Karpas-422 (cell line): ENCODE measurements at regions not wholly inside any gene's neighbourhood (a gene's known extent, or its start where the extent isn't known, plus 50 kb on each side); places are given as distances from the start of the nearest gene placed in this dataset.

ENCODE experiments used
- DNase-seq: peaks from one replicate; pipeline ENCODE4 v3.0.0-alpha.2; 2015
- H2AFZ ChIP-seq: fragments of 200-600 bp; sonication (generic); 2 replicates; pipeline ENCODE4 v1.6.1; 2014; ENCODE audit warnings: antibody characterized with exemption, low read length, mixed read lengths
- H3K27ac ChIP-seq: fragments of 200-600 bp; sonication (generic); 2 replicates; pipeline ENCODE4 v1.5.1; 2014; ENCODE audit warnings: mild to moderate bottlenecking, low read length, moderate library complexity
- H3K27me3 ChIP-seq: fragments of 200-600 bp; sonication (generic); 2 replicates; pipeline ENCODE4 v1.6.1; 2014; ENCODE audit warnings: low read length, mixed read lengths
- H3K36me3 ChIP-seq: fragments of 200-600 bp; sonication (generic); 2 replicates; pipeline ENCODE4 v1.6.1; 2014; ENCODE audit warnings: low read length, mixed read lengths; ENCODE audit not compliant: insufficient read depth
- H3K4me1 ChIP-seq: fragments of 200-600 bp; sonication (generic); 2 replicates; pipeline ENCODE4 v1.6.1; 2014; ENCODE audit warnings: mild to moderate bottlenecking, low read length, mixed read lengths
- H3K4me2 ChIP-seq: fragments of 200-600 bp; sonication (generic); 2 replicates; pipeline ENCODE4 v1.6.1; 2014; ENCODE audit warnings: low read length, low read depth, mild to moderate bottlenecking; ENCODE audit not compliant: poor library complexity, severe bottlenecking
- H3K4me3 ChIP-seq: fragments of 200-600 bp; sonication (generic); 2 replicates; pipeline ENCODE4 v1.5.1; 2014; ENCODE audit warnings: mild to moderate bottlenecking, antibody characterized with exemption, low read length, mixed read lengths
- H3K79me2 ChIP-seq: fragments of 200-600 bp; sonication (generic); 2 replicates; pipeline ENCODE4 v1.6.1; 2014; ENCODE audit warnings: mild to moderate bottlenecking, low read length, mixed read lengths
- H3K9ac ChIP-seq: fragments of 200-600 bp; sonication (generic); 2 replicates; pipeline ENCODE4 v1.6.0; 2014; ENCODE audit warnings: low read length
- H3K9me2 ChIP-seq: fragments of 200-600 bp; sonication (generic), shearing (Covaris generic); replicated peaks from 2 replicates; pipeline ENCODE4 v1.6.0; 2014; ENCODE audit warnings: mild to moderate bottlenecking, low read length, moderate library complexity; ENCODE audit not compliant: insufficient read depth
- H3K9me3 ChIP-seq: fragments of 300-700, 200-600 bp; sonication (generic); 2 replicates; pipeline ENCODE4 v1.6.1; 2014; ENCODE audit warnings: low read length, mixed read lengths
- H4K20me1 ChIP-seq: fragments of 200-600 bp; sonication (generic); 2 replicates; pipeline ENCODE4 v1.6.1; 2014; ENCODE audit warnings: mild to moderate bottlenecking, antibody characterized with exemption, low read length, low read depth; ENCODE audit not compliant: insufficient read depth

GRCh38 chr20:39641423-39641822 lies 679.3 kb downstream of the DHX35 start:
- H3K4me1 ChIP-seq: peaks cover 6% of the 10 kb centered on the region
- no peaks in the 10 kb centered on the region for H3K9me3 ChIP-seq
- H3K4me3 ChIP-seq: no peak overlapping the region
- H3K36me3 ChIP-seq: no peaks in the 10 kb centered on the region
- no peaks in the 10 kb centered on the region for H4K20me1 ChIP-seq
- no peaks in the 10 kb centered on the region for H3K27me3 ChIP-seq
- H3K4me2 ChIP-seq: no peak overlapping the region
- no peak overlapping the region for H3K27ac ChIP-seq
- H3K79me2 ChIP-seq: no peaks in the 10 kb centered on the region
- DNase-seq: no peak
- H3K9ac ChIP-seq: no peak overlapping the region
- H3K9me2 ChIP-seq: no peaks in the 10 kb centered on the region
- H2AFZ ChIP-seq: no peak overlapping the region

DNA sequence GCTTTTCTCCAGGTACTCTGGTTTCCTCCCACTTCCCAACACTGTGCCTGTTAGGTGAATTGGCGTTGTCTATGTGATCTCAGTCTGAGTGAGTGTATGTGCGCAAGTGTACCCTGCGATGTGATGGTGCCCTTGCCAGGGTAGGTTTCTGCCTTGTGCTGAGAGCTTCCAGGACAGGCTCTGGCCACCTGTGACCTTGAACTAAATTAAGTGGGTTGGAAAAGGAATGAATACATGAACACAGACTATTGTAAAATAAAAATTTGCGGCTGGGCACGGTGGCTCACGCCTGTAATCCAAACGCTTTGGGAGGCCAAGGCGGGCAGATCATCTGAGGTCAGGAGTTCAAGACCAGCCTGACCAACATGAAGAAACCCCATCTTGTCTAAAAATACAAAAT lies 678.0 kb downstream of the DHX35 start:
- Histone ChIP-seq H3K36me3 (no peaks in the 10 kb centered on the region), H3K4me1 (peaks cover 4% of the 10 kb centered on the region; the same call in 1 of the 2 replicates), H3K27me3 (no peaks in the 10 kb centered on the region), H3K9me3 (no peaks in the 10 kb centered on the region), H3K4me3 (no peak overlapping the region), H2AFZ (no peak overlapping the region), H3K27ac (no peak overlapping the region), H3K9me2 (no peaks in the 10 kb centered on the region), H3K4me2 (no peak overlapping the region), H3K79me2 (no peaks in the 10 kb centered on the region), H4K20me1 (no peaks in the 10 kb centered on the region), H3K9ac (no peak overlapping the region)
- no peak for DNase-seq

DNA sequence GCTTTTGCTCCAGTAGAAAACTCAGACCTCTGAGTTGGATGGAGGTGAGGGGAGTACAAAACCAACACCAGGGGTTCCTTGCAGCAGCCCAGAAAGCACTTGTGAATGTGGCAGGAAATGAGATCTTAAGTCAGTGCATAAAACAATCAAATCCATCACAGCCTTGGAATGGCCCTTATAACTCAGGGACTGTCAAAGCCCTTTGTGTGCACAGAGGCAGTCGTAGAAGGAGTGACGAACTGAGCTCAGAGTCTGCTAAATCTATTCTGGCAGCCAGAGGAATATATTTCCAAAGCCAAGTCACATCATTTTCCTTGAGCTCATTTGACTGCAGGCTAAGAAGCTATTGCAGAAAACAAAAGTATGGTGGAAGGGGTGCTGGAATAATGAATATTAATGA lies 676.6 kb downstream of the DHX35 start:
- no peaks in the 10 kb centered on the region for H3K9me3 ChIP-seq
- H3K4me3 ChIP-seq: no peak overlapping the region
- DNase-seq: no peak

GRCh38 chr20:39633689-39634088 lies 671.5 kb downstream of the DHX35 start:
- no peaks in the 10 kb centered on the region for H3K9me3 ChIP-seq
- H3K9me2 ChIP-seq: no peaks in the 10 kb centered on the region
- H3K27ac ChIP-seq: no peak overlapping the region
- H3K4me3 ChIP-seq: no peak overlapping the region
- no peaks in the 10 kb centered on the region for H4K20me1 ChIP-seq
- H3K4me1 ChIP-seq: no peaks in the 10 kb centered on the region
- no peaks in the 10 kb centered on the region for H3K36me3 ChIP-seq
- DNase-seq: no peak
- H3K27me3 ChIP-seq: no peaks in the 10 kb centered on the region
- no peak overlapping the region for H3K4me2 ChIP-seq
- H3K9ac ChIP-seq: no peak overlapping the region
- H3K79me2 ChIP-seq: no peaks in the 10 kb centered on the region
- H2AFZ ChIP-seq: no peak overlapping the region

More for the DNA sequence above, 676.6 kb downstream of the DHX35 start:
- no peaks in the 10 kb centered on the region for H3K9me2 ChIP-seq
- peaks cover 4% of the 10 kb centered on the region; the same call in 1 of the 2 replicates for H3K4me1 ChIP-seq
- no peaks in the 10 kb centered on the region for H4K20me1 ChIP-seq
- H3K27me3 ChIP-seq: no peaks in the 10 kb centered on the region
- no peak overlapping the region for H3K9ac ChIP-seq
- H3K79me2 ChIP-seq: no peaks in the 10 kb centered on the region
- no peak overlapping the region for H2AFZ ChIP-seq
- H3K27ac ChIP-seq: no peak overlapping the region
- no peak overlapping the region for H3K4me2 ChIP-seq
- no peaks in the 10 kb centered on the region for H3K36me3 ChIP-seq

DNA sequence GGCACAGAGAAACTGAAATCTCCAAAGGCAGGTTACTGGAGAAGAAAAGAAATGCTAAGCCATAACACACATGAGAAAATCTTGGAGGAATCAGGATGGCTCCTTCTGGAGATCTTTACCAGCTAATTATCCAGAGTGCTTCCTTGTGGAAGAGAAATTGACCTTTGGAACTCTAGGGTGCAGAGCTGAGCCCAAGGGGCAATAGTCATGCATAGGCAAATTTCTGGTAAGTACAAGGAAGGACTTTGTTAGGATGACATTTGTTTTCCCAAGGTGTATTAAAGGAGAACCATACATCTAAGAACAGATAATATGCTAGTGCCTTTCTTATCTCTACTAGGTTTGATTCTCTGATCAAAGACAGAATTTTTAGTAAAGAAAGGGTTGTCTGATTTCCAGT lies 670.6 kb downstream of the DHX35 start:
- H3K9me2 ChIP-seq: no peaks in the 10 kb centered on the region
- no peak overlapping the region for H2AFZ ChIP-seq
- no peak overlapping the region for H3K4me3 ChIP-seq
- no peak overlapping the region for H3K27ac ChIP-seq
- no peaks in the 10 kb centered on the region for H3K4me1 ChIP-seq
- no peaks in the 10 kb centered on the region for H4K20me1 ChIP-seq
- H3K36me3 ChIP-seq: no peaks in the 10 kb centered on the region
- no peaks in the 10 kb centered on the region for H3K9me3 ChIP-seq
- no peak overlapping the region for H3K4me2 ChIP-seq
- H3K9ac ChIP-seq: no peak overlapping the region
- DNase-seq: no peak
- no peaks in the 10 kb centered on the region for H3K27me3 ChIP-seq
- no peaks in the 10 kb centered on the region for H3K79me2 ChIP-seq

DNA sequence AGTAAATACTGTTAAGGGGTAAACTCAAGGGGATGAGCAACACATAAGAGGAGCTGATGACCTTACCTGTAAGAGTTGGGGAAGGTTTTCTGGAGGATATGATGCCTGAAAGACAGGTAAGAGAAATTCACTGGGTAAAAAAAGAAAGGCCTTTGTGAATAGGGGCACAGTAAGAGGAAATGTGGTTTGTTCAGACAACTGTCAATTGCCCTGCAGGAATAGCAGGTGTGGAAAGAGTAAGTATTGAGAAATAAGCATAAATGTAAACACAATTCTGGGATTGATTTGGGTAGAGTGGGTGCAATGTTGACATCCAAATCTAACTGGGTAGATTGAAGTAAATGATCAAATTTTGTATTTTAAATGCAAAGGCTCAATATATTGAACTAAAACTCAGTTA lies 670.0 kb downstream of the DHX35 start:
- no peaks in the 10 kb centered on the region for H3K4me1 ChIP-seq
- no peak overlapping the region for H3K27ac ChIP-seq
- no peaks in the 10 kb centered on the region for H3K79me2 ChIP-seq
- H3K4me2 ChIP-seq: no peak overlapping the region
- H2AFZ ChIP-seq: no peak overlapping the region
- no peaks in the 10 kb centered on the region for H3K9me2 ChIP-seq
- no peak overlapping the region for H3K9ac ChIP-seq
- no peaks in the 10 kb centered on the region for H4K20me1 ChIP-seq
- H3K9me3 ChIP-seq: no peaks in the 10 kb centered on the region
- no peak overlapping the region for H3K4me3 ChIP-seq
- no peak for DNase-seq
- no peaks in the 10 kb centered on the region for H3K36me3 ChIP-seq
- H3K27me3 ChIP-seq: no peaks in the 10 kb centered on the region

DNA sequence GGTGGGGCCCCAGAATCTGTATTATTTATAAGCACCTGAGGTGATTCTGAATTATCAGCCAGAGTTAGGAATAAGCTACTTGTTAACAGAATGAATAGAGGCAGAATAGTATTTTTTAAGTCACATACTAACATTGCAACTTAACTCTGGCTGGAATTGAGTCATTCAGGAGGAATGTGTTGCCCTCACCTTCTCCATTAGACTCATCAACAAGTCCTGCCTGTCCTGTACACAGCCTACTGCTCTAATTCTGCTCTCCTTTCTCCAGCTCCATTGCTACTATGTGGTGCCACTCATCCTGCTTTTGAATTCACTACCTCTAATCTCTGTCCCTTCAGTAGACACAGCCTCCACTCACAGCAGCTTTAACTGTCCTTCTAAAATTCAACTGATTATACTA lies 669.4 kb downstream of the DHX35 start:
- Histone ChIP-seq H3K9me2 (no peaks in the 10 kb centered on the region), H3K27ac (no peak overlapping the region), H3K4me3 (no peak overlapping the region), H3K79me2 (no peaks in the 10 kb centered on the region), H2AFZ (no peak overlapping the region), H3K4me1 (no peaks in the 10 kb centered on the region), H3K36me3 (no peaks in the 10 kb centered on the region), H3K27me3 (no peaks in the 10 kb centered on the region), H3K4me2 (no peak overlapping the region), H4K20me1 (no peaks in the 10 kb centered on the region), H3K9me3 (no peaks in the 10 kb centered on the region), H3K9ac (no peak overlapping the region)
- DNase-seq: no peak

DNA sequence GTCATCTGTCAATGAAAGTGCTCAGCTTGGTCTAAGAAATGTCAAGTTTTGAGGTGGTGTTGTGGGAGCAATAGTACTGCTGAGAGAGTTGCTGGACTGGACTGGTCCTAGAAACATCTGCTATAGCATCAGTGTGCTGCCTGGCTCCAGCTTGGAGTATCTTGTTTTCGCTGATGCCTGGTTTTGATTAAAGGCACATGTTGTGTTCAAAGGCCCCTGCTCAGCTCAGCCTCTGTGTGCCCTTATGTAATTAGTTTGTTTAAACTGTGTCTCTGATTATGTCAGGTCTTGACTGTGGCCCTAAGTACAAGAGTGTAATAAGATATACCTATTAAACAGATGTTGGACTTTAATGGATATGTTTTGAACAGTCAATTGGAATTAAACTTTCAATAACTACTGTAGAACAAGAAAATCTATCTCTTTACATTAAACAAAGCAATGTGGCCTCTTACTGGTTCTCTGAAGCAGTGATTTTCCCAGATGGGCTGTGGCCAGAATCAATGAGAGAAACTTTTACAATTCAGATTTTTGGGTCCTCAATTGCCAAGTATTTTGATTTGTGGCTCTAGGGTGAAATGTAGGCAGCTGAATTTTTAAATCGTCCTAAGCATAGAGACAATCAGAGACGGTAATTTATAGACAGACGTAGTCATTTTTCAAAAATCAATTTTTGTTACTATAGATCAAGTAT lies 668.2 kb downstream of the DHX35 start:
- no peak overlapping the region for H2AFZ ChIP-seq
- H3K4me3 ChIP-seq: no peak overlapping the region
- no peaks in the 10 kb centered on the region for H3K9me2 ChIP-seq
- no peaks in the 10 kb centered on the region for H4K20me1 ChIP-seq
- H3K9me3 ChIP-seq: no peaks in the 10 kb centered on the region
- H3K27me3 ChIP-seq: no peaks in the 10 kb centered on the region
- DNase-seq: no peak
- H3K79me2 ChIP-seq: no peaks in the 10 kb centered on the region
- H3K4me2 ChIP-seq: no peak overlapping the region
- H3K9ac ChIP-seq: no peak overlapping the region
- no peaks in the 10 kb centered on the region for H3K4me1 ChIP-seq
- H3K27ac ChIP-seq: no peak overlapping the region
- H3K36me3 ChIP-seq: no peaks in the 10 kb centered on the region
